ENCODE measurements at regions not wholly inside any gene's neighbourhood (a gene's known extent, or its start where the extent isn't known, plus 50 kb on each side); places are given as distances from the start of the nearest gene placed in this dataset.

DNA sequence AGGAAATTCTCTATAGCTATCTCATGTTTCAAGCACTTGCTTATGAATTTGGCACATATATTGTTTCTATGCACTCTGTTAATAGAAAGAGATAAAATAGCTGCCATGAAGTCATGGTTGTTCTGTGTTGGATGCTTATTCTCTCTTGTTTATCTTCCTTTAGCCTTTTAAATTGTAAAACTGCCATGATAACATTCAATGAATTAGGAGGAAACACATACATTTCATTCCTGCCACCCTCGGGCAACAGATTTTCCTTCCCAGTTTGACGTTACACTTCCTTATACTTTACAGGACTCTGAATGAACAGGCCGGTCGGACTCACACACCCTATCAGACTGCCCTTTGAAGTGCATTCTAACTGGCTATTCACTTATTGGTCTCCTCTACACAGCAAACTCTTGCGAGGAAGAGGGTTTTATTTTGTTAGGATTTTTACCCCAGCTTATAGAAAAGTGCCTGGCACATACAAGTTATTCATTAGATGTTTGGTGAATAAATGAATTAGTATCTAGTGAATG is 65.7 kb upstream of the FERD3L start:
- TF ChIP-seq, protein P1, sequence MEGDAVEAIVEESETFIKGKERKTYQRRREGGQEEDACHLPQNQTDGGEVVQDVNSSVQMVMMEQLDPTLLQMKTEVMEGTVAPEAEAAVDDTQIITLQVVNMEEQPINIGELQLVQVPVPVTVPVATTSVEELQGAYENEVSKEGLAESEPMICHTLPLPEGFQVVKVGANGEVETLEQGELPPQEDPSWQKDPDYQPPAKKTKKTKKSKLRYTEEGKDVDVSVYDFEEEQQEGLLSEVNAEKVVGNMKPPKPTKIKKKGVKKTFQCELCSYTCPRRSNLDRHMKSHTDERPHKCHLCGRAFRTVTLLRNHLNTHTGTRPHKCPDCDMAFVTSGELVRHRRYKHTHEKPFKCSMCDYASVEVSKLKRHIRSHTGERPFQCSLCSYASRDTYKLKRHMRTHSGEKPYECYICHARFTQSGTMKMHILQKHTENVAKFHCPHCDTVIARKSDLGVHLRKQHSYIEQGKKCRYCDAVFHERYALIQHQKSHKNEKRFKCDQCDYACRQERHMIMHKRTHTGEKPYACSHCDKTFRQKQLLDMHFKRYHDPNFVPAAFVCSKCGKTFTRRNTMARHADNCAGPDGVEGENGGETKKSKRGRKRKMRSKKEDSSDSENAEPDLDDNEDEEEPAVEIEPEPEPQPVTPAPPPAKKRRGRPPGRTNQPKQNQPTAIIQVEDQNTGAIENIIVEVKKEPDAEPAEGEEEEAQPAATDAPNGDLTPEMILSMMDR (conservative IDR thresholded peaks at IDR 0.05; ENCODE audit: low read depth, low read length): no peak
- TF ChIP-seq POLR2A (IDR thresholded peaks at IDR 0.05; ENCODE audit: low read depth, low read length) (no peak), BHLHE40 (IDR thresholded peaks at IDR 0.05; ENCODE audit: low read depth, low read length) (no peak)
- TF ChIP-seq, protein P2, sequence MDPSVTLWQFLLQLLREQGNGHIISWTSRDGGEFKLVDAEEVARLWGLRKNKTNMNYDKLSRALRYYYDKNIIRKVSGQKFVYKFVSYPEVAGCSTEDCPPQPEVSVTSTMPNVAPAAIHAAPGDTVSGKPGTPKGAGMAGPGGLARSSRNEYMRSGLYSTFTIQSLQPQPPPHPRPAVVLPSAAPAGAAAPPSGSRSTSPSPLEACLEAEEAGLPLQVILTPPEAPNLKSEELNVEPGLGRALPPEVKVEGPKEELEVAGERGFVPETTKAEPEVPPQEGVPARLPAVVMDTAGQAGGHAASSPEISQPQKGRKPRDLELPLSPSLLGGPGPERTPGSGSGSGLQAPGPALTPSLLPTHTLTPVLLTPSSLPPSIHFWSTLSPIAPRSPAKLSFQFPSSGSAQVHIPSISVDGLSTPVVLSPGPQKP (IDR thresholded peaks at IDR 0.05; ENCODE audit: borderline replicate concordance, low read depth, low read length): no peak
